ENCODE measurements at regions not wholly inside any gene's neighbourhood (a gene's known extent, or its start where the extent isn't known, plus 50 kb on each side); places are given as distances from the start of the nearest gene placed in this dataset.

GRCh38 chrX:5640071-5640470 is 588.6 kb downstream of the NLGN4X start:
- TF ChIP-seq CTCF (optimal IDR thresholded peaks at IDR 0.05 in 1 of 3, IDR thresholded peaks at IDR 0.05 in 1 of 3, conservative IDR thresholded peaks at IDR 0.05 in 1 of 3; ENCODE audit: extremely low read depth in 1 of 3, insufficient read depth in 2 of 3, low read length in 3 of 3) = no peak
- TF ChIP-seq EZH2 (IDR thresholded peaks at IDR 0.05; ENCODE audit: low read length) = no peak
